Memory B cell (primary cell): ENCODE measurements at regions not wholly inside any gene's neighbourhood (a gene's known extent, or its start where the extent isn't known, plus 50 kb on each side); places are given as distances from the start of the nearest gene placed in this dataset.
A peak's percentile ranks its signal among the peaks of the same experiment; 100 is the strongest.

Source experiments
- ATAC-seq: fragments of 150-1000 bp; cut with Tn5 transposase; 2 replicates; pipeline ENCODE4 v1.10.0; 2021; ENCODE audit warnings: low read depth, mild to moderate bottlenecking, moderate library complexity
- DNase-seq, 2 donors: peaks; one replicate each; pipeline ENCODE4 v3.0.0; 2022; ENCODE audit warnings: low spot score in 2 of 2
- H3K27ac Mint-ChIP-seq: one replicate; pipeline ENCODE4 v1.8.0; 2022; ENCODE audit warnings: mild to moderate bottlenecking, moderate library complexity, mixed read lengths
- H3K27me3 Mint-ChIP-seq: one replicate; pipeline ENCODE4 v1.8.0; 2022; ENCODE audit warnings: mixed read lengths
- H3K36me3 Mint-ChIP-seq: one replicate; pipeline ENCODE4 v1.8.0; 2022; ENCODE audit warnings: mild to moderate bottlenecking, mixed read lengths
- H3K4me1 Mint-ChIP-seq: one replicate; pipeline ENCODE4 v1.8.0; 2022; ENCODE audit warnings: mixed read lengths
- H3K4me3 Mint-ChIP-seq: one replicate; pipeline ENCODE4 v1.8.0; 2022; ENCODE audit warnings: mild to moderate bottlenecking, moderate library complexity, mixed read lengths
- H3K9me3 Mint-ChIP-seq: one replicate; pipeline ENCODE4 v1.8.0; 2022; ENCODE audit warnings: mixed read lengths

- no peaks in the 10 kb centered on the region for H3K36me3 Mint-ChIP-seq
- no peak overlapping the region for H3K27ac Mint-ChIP-seq
- peaks cover 3% of the 10 kb centered on the region for H3K4me1 Mint-ChIP-seq
- ATAC-seq (no peak), DNase-seq (no peak)
- no peak overlapping the region for H3K4me3 Mint-ChIP-seq
- H3K9me3 Mint-ChIP-seq = no peaks in the 10 kb centered on the region
- H3K27me3 Mint-ChIP-seq = peaks cover 6% of the 10 kb centered on the region
Observed at GRCh38 chr22:23388517-23388890, 191.6 kb downstream of the IGLL1 start.

DNA sequence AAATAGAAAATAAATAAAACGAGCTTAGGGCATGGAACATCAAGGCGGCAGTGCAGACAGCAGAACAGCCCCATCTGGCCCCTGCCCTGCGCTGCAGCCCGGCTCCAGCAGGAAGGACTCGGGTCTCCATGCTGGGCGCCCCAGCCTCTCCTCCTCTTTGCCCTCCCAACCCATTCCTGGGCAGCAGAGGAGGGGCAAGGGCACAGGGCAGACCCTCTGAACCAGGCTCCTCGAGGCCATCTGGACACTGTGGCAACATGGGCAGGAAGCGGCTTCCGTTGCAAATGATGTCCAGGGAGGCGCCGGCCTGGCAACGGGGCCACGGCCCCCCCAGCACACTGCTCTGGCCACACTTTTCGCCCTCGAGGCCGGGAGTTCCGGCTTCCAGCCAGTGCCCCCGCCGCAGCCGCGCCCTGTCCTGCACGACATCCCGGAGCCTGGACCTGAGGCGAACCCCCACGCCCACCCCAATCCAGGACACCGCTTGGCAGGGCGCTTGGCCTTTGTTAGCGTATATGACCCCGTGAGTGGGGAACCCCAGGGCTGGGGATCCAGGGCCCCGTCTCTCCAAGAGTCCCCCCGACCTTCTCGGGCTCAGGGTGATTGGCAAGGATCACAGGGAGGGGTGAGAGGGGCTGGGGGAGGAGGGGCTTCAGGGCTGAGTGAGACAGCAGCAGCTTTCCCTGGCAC is 192.1 kb downstream of the IGLL1 start:
- peaks cover 9% of the 10 kb centered on the region for H3K27me3 Mint-ChIP-seq
- H3K4me3 Mint-ChIP-seq = no peak overlapping the region
- no peak for DNase-seq

GRCh38 chr22:23386822-23387580 is 193.1 kb downstream of the IGLL1 start:
- H3K27me3 Mint-ChIP-seq = peaks cover 10% of the 10 kb centered on the region
- H3K4me1 Mint-ChIP-seq = peaks cover 3% of the 10 kb centered on the region
- no peaks in the 10 kb centered on the region for H3K36me3 Mint-ChIP-seq
- ATAC-seq (no peak), DNase-seq (no peak)
- no peak overlapping the region for H3K27ac Mint-ChIP-seq
- no peak overlapping the region for H3K4me3 Mint-ChIP-seq
- H3K9me3 Mint-ChIP-seq = no peaks in the 10 kb centered on the region

More for the DNA sequence above, 192.1 kb downstream of the IGLL1 start:
- no peak overlapping the region for H3K27ac Mint-ChIP-seq
- no peaks in the 10 kb centered on the region for H3K9me3 Mint-ChIP-seq
- ATAC-seq = no peak
- no peaks in the 10 kb centered on the region for H3K36me3 Mint-ChIP-seq
- peaks cover 3% of the 10 kb centered on the region for H3K4me1 Mint-ChIP-seq

- Mint-ChIP-seq H3K4me3 (no peak overlapping the region), H3K27me3 (peaks cover 9% of the 10 kb centered on the region), H3K27ac (no peak overlapping the region), H3K9me3 (no peaks in the 10 kb centered on the region), H3K36me3 (no peaks in the 10 kb centered on the region), H3K4me1 (peaks cover 3% of the 10 kb centered on the region)
- DNase-seq (peak; percentile 82 to 97), ATAC-seq (peak; percentile 91)
Observed at GRCh38 chr22:23385678-23386631, 194.1 kb downstream of the IGLL1 start.

DNA sequence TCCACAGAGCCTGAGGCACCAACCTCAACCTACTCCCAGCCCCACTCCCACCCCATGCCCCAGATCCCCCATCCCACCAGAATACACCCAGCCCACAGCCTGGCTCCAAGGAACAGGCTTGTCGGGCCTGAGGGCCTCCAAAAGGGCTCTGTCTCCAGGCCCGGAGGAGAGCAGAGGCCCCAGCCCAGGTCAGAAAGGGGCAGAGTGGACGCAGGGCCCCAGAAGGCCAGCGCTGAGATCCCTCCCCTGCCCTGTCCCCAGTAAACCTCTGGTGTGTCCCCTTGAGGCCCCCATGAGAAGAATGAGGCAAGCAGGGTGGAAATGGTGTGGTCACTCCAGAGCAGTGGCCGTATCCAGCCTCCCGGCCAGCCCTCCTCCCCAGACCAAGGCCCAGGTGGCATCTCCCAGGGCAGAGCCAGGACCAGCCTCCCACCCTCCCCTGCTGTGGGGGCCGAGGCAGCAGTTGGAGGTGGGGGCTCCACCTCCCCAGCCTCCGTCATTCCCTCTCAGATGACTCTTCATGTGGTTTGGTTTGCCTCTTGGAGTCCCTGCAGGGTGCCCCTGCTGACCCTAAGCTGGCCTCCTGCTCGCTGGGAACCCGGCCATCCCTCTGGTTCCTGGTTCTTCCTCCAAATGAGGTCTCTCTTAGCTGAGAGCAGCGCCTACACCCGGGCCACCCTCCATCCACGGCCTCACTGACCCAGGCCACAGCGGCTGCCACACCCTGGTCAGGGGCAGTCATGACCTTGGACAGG is 195.0 kb downstream of the IGLL1 start:
- Mint-ChIP-seq H3K27ac (no peak overlapping the region), H3K4me1 (peaks cover 3% of the 10 kb centered on the region), H3K9me3 (no peaks in the 10 kb centered on the region), H3K27me3 (peaks cover 14% of the 10 kb centered on the region), H3K4me3 (no peak overlapping the region), H3K36me3 (no peaks in the 10 kb centered on the region)
- no peak for ATAC-seq
- no peak for DNase-seq

GRCh38 chr22:23384431-23384830 is 195.7 kb downstream of the IGLL1 start:
- H3K9me3 Mint-ChIP-seq = no peaks in the 10 kb centered on the region

GRCh38 chr22:23383491-23384361 is 196.4 kb downstream of the IGLL1 start:
- Mint-ChIP-seq H3K27ac (no peak overlapping the region), H3K9me3 (no peaks in the 10 kb centered on the region), H3K36me3 (no peaks in the 10 kb centered on the region), H3K4me3 (no peak overlapping the region), H3K4me1 (peaks cover 3% of the 10 kb centered on the region), H3K27me3 (peaks cover 14% of the 10 kb centered on the region)
- ATAC-seq = no peak
- no peak for DNase-seq

More at GRCh38 chr22:23384431-23384830, 195.7 kb downstream of the IGLL1 start:
- ATAC-seq (no peak), DNase-seq (no peak)
- Mint-ChIP-seq H3K27ac (no peak overlapping the region), H3K4me3 (no peak overlapping the region), H3K27me3 (peaks cover 14% of the 10 kb centered on the region), H3K36me3 (no peaks in the 10 kb centered on the region), H3K4me1 (peaks cover 3% of the 10 kb centered on the region)

- no peak for DNase-seq
- Mint-ChIP-seq H3K27me3 (peaks cover 14% of the 10 kb centered on the region), H3K36me3 (no peaks in the 10 kb centered on the region), H3K27ac (no peak overlapping the region), H3K4me1 (peaks cover 3% of the 10 kb centered on the region), H3K4me3 (no peak overlapping the region), H3K9me3 (no peaks in the 10 kb centered on the region)
- no peak for ATAC-seq
Observed at GRCh38 chr22:23382428-23383218, 197.5 kb downstream of the IGLL1 start.

DNA sequence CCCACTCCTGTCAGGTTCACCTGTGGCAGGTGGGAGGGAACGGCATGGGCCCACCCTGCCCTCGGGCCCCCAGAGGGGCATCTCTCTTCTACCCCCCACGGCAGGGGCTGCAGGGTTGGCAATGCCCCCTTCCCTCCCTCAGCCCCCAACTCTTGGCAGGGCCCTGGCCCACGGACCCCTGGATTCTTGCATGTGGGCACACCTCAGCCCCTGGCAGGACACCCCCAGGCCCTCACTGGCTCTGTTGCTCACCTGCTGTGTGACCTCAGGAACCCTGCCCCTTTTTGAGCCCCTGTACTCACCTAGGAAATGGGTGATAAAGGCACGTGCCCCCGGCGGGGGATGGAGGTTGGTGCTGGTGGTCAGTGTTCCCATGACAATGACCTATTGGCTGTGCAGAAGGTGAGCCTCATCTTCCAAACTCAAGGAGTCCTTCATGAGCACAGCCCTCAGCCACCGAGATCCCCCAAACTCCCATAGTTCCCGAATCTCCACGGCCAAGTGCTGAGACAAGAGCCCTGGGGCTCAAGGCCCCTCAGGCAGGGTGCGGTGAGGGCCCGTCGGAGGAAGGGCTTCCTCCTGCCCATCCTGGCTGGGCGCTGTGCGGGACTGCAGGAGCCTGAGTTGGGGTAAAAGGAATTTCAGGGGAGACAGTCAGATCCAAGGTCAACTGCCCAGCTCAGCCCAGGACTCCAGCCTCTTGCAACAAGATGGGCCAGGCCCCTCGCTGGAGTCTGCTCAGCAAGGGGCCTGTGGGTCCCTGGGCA is 198.2 kb downstream of the IGLL1 start:
- Mint-ChIP-seq H3K9me3 (no peaks in the 10 kb centered on the region), H3K27me3 (peaks cover 16% of the 10 kb centered on the region), H3K36me3 (no peaks in the 10 kb centered on the region), H3K27ac (no peak overlapping the region), H3K4me1 (peaks cover 3% of the 10 kb centered on the region), H3K4me3 (no peak overlapping the region)
- ATAC-seq = no peak
- DNase-seq = no peak

- no peak for ATAC-seq
- DNase-seq = no peak
- Mint-ChIP-seq H3K4me3 (no peak overlapping the region), H3K4me1 (peaks cover 4% of the 10 kb centered on the region), H3K36me3 (no peaks in the 10 kb centered on the region), H3K9me3 (no peaks in the 10 kb centered on the region), H3K27ac (no peak overlapping the region), H3K27me3 (peaks cover 17% of the 10 kb centered on the region)
Observed at GRCh38 chr22:23380911-23381310, 199.2 kb downstream of the IGLL1 start.

DNA sequence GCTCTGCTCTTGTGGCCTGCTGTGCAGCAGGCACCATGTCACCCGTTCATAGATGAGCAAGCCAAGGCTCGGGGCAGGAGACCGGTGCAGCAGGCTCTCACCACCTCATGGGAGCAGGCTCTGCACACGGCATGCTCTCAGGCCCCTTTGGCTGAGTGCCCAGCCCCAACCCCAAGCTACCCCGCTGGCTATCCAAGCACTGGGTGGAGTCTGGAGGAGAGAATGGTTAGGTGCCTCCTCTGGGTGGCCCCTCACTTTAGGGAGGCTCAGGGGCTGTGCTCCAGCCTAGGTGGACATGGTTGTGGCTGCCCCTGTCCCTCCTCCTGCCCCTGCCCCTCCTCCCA is 199.9 kb downstream of the IGLL1 start:
- H3K9me3 Mint-ChIP-seq = no peaks in the 10 kb centered on the region
- peaks cover 19% of the 10 kb centered on the region for H3K27me3 Mint-ChIP-seq
- ATAC-seq (no peak), DNase-seq (no peak)
- H3K36me3 Mint-ChIP-seq = no peaks in the 10 kb centered on the region
- H3K4me1 Mint-ChIP-seq = peaks cover 2% of the 10 kb centered on the region
- H3K27ac Mint-ChIP-seq = no peak overlapping the region
- no peak overlapping the region for H3K4me3 Mint-ChIP-seq
